K562 (cell line): ENCODE measurements at regions not wholly inside any gene's neighbourhood (a gene's known extent, or its start where the extent isn't known, plus 50 kb on each side); places are given as distances from the start of the nearest gene placed in this dataset.

Experiments
- ATAC-seq: fragments of 200-7000 bp; cut with Tn5 transposase; 3 replicates; pipeline ENCODE4 v1.9.1; 2020; ENCODE audit warnings: moderate library complexity
- BruUV-seq: library from RNA; stranded (reverse); fragments of 400-500 nt; replicated peaks from 2 replicates; lab custom pipeline; 2021; lab: Mats Ljungman, UMichigan
- CTCF ChIA-PET: fragments of 300-600 bp; formaldehyde crosslinking; extraction: SDS; loops from one replicate; lab custom pipeline; 2021; ENCODE audit warnings: low intra/inter-chr PET ratio; lab: Yijun Ruan, JAX
- POLR2A ChIA-PET: fragments of 300-600, 350-650 bp; sonication (Branson Sonifier 250); formaldehyde crosslinking; extraction: SDS; loops from one replicate; lab custom pipeline; 2021; ENCODE audit warnings: antibody characterized with exemption, inconsistent platforms; lab: Yijun Ruan, JAX
- DNase-seq, 4 experiments: peaks; one replicate each; pipeline versions ENCODE4 v3.0.0 to v3.0.0-alpha.2; 2011 to 2018; ENCODE audit warnings: low spot score in 3 of 4, mixed read lengths in 3 of 4; ENCODE audit errors: extremely low read depth in 1 of 4
- FAIRE-seq: peaks from 2 replicates; lab custom pipeline; 2011; peaks lifted over from hg19 to GRCh38; lab: Jason Lieb, UNC
- H2AFZ ChIP-seq: 2 replicates; pipeline ENCODE4 v1.6.0; 2011; ENCODE audit warnings: low read depth, low read length, control low read depth, inconsistent platforms
- H3K27ac ChIP-seq: fragments of 200-600 bp; 3 replicates; pipeline ENCODE4 v1.8.0; 2011; ENCODE audit warnings: low read depth, mild to moderate bottlenecking, control low read depth, inconsistent platforms, low read length, moderate library complexity, mixed read lengths; ENCODE audit errors: extremely low read depth
- H3K27me3 ChIP-seq, 2 experiments: fragments of 300-600 bp in 1 of 2; 2 replicates in 1 of 2; 3 replicates in 1 of 2; pipeline versions ENCODE4 v1.6.0 to v1.8.0; 2011; ENCODE audit warnings: inconsistent platforms in 2 of 2, low read length in 2 of 2, mild to moderate bottlenecking in 1 of 2, mixed read lengths in 1 of 2, moderate library complexity in 1 of 2; ENCODE audit not compliant: control insufficient read depth in 2 of 2, insufficient read depth in 2 of 2
- H3K36me3 ChIP-seq: fragments of 300-600 bp; 3 replicates; pipeline ENCODE4 v1.8.0; 2011; ENCODE audit warnings: mild to moderate bottlenecking, low read length, inconsistent platforms; ENCODE audit not compliant: control insufficient read depth, insufficient read depth
- H3K4me1 ChIP-seq, 2 experiments: fragments of 200-600 bp in 1 of 2; replicated peaks in 1 of 2; 2 replicates in 1 of 2; 3 replicates in 1 of 2; pipeline versions ENCODE4 v1.5.1 to v1.8.0; 2011; ENCODE audit warnings: inconsistent platforms in 2 of 2, low read length in 2 of 2, mild to moderate bottlenecking in 1 of 2, mixed read lengths in 1 of 2, moderate library complexity in 1 of 2; ENCODE audit not compliant: control insufficient read depth in 2 of 2, insufficient read depth in 2 of 2
- H3K4me2 ChIP-seq: 2 replicates; pipeline ENCODE4 v1.6.1; 2011; ENCODE audit warnings: low read length, control low read depth, inconsistent platforms, mixed read lengths; ENCODE audit not compliant: insufficient read depth
- H3K4me3 ChIP-seq: fragments of 200-600 bp; sonication (generic), shearing (Covaris generic); 2 replicates; pipeline ENCODE4 v1.5.1; 2016; ENCODE audit warnings: control low read depth, inconsistent platforms
- H3K79me2 ChIP-seq: fragments of 200-600 bp; 3 replicates; pipeline ENCODE4 v1.8.0; 2011; ENCODE audit warnings: low read length, inconsistent platforms; ENCODE audit not compliant: control insufficient read depth, insufficient read depth
- H3K9ac ChIP-seq, 2 experiments: 2 replicates each; pipeline versions ENCODE4 v1.6.0 to v1.6.1; 2011; ENCODE audit warnings: low read depth in 2 of 2, low read length in 2 of 2, control low read depth in 1 of 2, inconsistent platforms in 1 of 2, mild to moderate bottlenecking in 1 of 2, mixed read lengths in 1 of 2; ENCODE audit not compliant: insufficient read depth in 1 of 2
- H3K9me1 ChIP-seq: one replicate; pipeline ENCODE4 v1.6.0; 2011; ENCODE audit warnings: inconsistent platforms, mild to moderate bottlenecking, low read length, moderate library complexity; ENCODE audit not compliant: control insufficient read depth, insufficient read depth
- H3K9me3 ChIP-seq: replicated peaks from 2 replicates; pipeline ENCODE4 v1.5.1; 2011; ENCODE audit warnings: low read depth, low read length, inconsistent platforms; ENCODE audit not compliant: control insufficient read depth, insufficient read depth
- H4K20me1 ChIP-seq: replicated peaks from 2 replicates; pipeline ENCODE4 v1.6.1; 2011; ENCODE audit warnings: low read length, inconsistent platforms, mixed read lengths; ENCODE audit not compliant: control insufficient read depth, insufficient read depth
- ESRRA ChIP-seq: fragments of 450-650 bp; IDR thresholded peaks from 2 replicates; pipeline ENCODE4 v1.6.1; 2014; ENCODE audit warnings: low read depth, mild to moderate bottlenecking, moderate library complexity, borderline replicate concordance
- MCM5 ChIP-seq: fragments of 450-650 bp; IDR thresholded peaks from 2 replicates; pipeline ENCODE4 v1.6.1; 2016; ENCODE audit warnings: low read depth
- NUFIP1 ChIP-seq: fragments of 450-650 bp; IDR thresholded peaks from 2 replicates; pipeline ENCODE4 v1.6.1; 2018; ENCODE audit not compliant: partially characterized antibody
- SMAD4 ChIP-seq: fragments of 250-450 bp; sonication (Bioruptor Pico); conservative IDR thresholded peaks from 2 replicates; pipeline ENCODE4 v1.8.0; 2021; ENCODE audit warnings: inconsistent platforms, mild to moderate bottlenecking, moderate library complexity
- SMC3 ChIP-seq: conservative IDR thresholded peaks from 2 replicates; pipeline ENCODE4 v1.6.1; 2011; ENCODE audit warnings: low read depth, low read length, improper control_type of control experiment; ENCODE audit not compliant: insufficient read depth
- STAT5A ChIP-seq: IDR thresholded peaks from 2 replicates; pipeline ENCODE4 v1.6.1; 2012; ENCODE audit warnings: low read length, inconsistent platforms, borderline replicate concordance
- TAL1 ChIP-seq: fragments of 450-650 bp; IDR thresholded peaks from 2 replicates; pipeline ENCODE4 v1.6.1; 2016; ENCODE audit warnings: mild to moderate bottlenecking
- TEAD1 ChIP-seq, 2 experiments: fragments of 450-650 bp in 1 of 2; sonication (generic) in 1 of 2; formaldehyde crosslinking; IDR thresholded peaks; 2 replicates each; pipeline versions ENCODE4 v1.4.0 to v1.8.0; 2020 to 2022; ENCODE audit warnings: mild to moderate bottlenecking in 2 of 2, missing genetic modification reagents in 1 of 2
- ZHX1 ChIP-seq: fragments of 150-350 bp; conservative IDR thresholded peaks from 2 replicates; pipeline ENCODE4 v1.6.1; 2014; ENCODE audit warnings: low read length
- ZNF146 ChIP-seq: IDR thresholded peaks from one replicate; pipeline ENCODE4 v1.6.1; 2018; ENCODE audit warnings: missing compliant biosample characterization; ENCODE audit not compliant: unreplicated experiment
- ZNF347 ChIP-seq: fragments of 450-650 bp; formaldehyde crosslinking; IDR thresholded peaks from 2 replicates; pipeline ENCODE4 v1.4.0; 2020; ENCODE audit warnings: low read depth, mild to moderate bottlenecking, moderate library complexity
- ZNF77 ChIP-seq: fragments of 250-450 bp; sonication (Bioruptor Pico); IDR thresholded peaks from 2 replicates; pipeline ENCODE4 v1.5.0; 2020
- WGBS: fragments of 100-300 bp; shearing (Covaris generic); methylation state at CpG from one replicate; pipeline ENCODE4 v1.1.6; 2016; ENCODE audit warnings: low coverage, mixed read lengths; ENCODE audit not compliant: insufficient coverage; ENCODE audit errors: missing lambda C conversion rate; 5-methylcytosine and 5-hydroxymethylcytosine counted together
- in situ Hi-C: fragments of 300-500 bp; cut with MboI; formaldehyde crosslinking; loops from 4 replicates; pipeline ENCODE4 v1.15.0; 2018; ENCODE audit warnings: inconsistent platforms, mixed read lengths
- intact Hi-C: fragments of 100-400 bp; cut with micrococcal nuclease; formaldehyde crosslinking; loops from 2 replicates; pipeline ENCODE4 v1.14.2; 2022
- TF ChIP-seq, protein P1 (sequence below): fragments of 450-650 bp; IDR thresholded peaks from 2 replicates; pipeline ENCODE4 v1.6.1; 2018; ENCODE audit not compliant: partially characterized antibody
- TF ChIP-seq, protein P2 (sequence below), 2 experiments: fragments of 150-350 bp in 1 of 2; IDR thresholded peaks; 2 replicates each; pipeline ENCODE4 v1.6.1; 2012 to 2016; ENCODE audit warnings: low read depth in 2 of 2, low read length in 2 of 2, mild to moderate bottlenecking in 1 of 2, moderate library complexity in 1 of 2

DNA sequence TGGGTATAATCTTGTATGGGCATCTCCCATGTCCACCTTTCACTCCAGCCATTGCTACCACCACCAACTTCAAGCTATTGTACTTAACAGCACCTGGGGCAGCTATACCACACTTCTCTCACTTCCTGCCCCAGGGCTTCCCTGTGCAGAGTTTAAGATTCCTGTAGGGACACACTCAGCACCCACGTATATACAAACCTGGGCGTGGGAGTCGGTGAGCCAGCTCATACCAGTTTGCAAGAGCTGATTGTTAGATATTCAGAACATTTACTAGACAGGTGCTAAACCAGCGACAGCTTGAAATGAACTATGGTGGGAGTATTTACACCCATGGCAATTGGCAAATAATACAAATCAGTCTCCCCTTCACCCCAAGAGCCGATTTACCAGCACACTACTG is 114.8 kb upstream of the CSF3R start:
- peaks cover 4 to 23% of the 10 kb centered on the region in 2 experiments; a peak in 2 of 5 replicates for H3K27me3 ChIP-seq
- CTCF ChIA-PET: no interaction called here
- in situ Hi-C loops: no loop called here
- TF ChIP-seq SMAD4 (CRISPR knock-in tag) (no peak), ZNF146 (CRISPR knock-in tag) (no peak), TEAD1 (CRISPR knock-in tag; IDR thresholded peaks at IDR 0.05) (no peak), NUFIP1 (no peak), ESRRA (no peak), ZHX1 (no peak), STAT5A (no peak), ZNF77 (CRISPR knock-in tag) (no peak), SMC3 (no peak), ZNF347 (CRISPR knock-in tag) (no peak), TAL1 (no peak), MCM5 (no peak)
- TF ChIP-seq, protein P1, sequence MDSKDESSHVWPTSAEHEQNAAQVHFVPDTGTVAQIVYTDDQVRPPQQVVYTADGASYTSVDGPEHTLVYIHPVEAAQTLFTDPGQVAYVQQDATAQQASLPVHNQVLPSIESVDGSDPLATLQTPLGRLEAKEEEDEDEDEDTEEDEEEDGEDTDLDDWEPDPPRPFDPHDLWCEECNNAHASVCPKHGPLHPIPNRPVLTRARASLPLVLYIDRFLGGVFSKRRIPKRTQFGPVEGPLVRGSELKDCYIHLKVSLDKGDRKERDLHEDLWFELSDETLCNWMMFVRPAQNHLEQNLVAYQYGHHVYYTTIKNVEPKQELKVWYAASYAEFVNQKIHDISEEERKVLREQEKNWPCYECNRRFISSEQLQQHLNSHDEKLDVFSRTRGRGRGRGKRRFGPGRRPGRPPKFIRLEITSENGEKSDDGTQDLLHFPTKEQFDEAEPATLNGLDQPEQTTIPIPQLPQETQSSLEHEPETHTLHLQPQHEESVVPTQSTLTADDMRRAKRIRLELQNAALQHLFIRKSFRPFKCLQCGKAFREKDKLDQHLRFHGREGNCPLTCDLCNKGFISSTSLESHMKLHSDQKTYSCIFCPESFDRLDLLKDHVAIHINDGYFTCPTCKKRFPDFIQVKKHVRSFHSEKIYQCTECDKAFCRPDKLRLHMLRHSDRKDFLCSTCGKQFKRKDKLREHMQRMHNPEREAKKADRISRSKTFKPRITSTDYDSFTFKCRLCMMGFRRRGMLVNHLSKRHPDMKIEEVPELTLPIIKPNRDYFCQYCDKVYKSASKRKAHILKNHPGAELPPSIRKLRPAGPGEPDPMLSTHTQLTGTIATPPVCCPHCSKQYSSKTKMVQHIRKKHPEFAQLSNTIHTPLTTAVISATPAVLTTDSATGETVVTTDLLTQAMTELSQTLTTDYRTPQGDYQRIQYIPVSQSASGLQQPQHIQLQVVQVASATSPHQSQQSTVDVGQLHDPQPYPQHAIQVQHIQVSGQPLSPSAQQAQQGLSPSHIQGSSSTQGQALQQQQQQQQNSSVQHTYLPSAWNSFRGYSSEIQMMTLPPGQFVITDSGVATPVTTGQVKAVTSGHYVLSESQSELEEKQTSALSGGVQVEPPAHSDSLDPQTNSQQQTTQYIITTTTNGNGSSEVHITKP: no peak
- TF ChIP-seq, protein P2, sequence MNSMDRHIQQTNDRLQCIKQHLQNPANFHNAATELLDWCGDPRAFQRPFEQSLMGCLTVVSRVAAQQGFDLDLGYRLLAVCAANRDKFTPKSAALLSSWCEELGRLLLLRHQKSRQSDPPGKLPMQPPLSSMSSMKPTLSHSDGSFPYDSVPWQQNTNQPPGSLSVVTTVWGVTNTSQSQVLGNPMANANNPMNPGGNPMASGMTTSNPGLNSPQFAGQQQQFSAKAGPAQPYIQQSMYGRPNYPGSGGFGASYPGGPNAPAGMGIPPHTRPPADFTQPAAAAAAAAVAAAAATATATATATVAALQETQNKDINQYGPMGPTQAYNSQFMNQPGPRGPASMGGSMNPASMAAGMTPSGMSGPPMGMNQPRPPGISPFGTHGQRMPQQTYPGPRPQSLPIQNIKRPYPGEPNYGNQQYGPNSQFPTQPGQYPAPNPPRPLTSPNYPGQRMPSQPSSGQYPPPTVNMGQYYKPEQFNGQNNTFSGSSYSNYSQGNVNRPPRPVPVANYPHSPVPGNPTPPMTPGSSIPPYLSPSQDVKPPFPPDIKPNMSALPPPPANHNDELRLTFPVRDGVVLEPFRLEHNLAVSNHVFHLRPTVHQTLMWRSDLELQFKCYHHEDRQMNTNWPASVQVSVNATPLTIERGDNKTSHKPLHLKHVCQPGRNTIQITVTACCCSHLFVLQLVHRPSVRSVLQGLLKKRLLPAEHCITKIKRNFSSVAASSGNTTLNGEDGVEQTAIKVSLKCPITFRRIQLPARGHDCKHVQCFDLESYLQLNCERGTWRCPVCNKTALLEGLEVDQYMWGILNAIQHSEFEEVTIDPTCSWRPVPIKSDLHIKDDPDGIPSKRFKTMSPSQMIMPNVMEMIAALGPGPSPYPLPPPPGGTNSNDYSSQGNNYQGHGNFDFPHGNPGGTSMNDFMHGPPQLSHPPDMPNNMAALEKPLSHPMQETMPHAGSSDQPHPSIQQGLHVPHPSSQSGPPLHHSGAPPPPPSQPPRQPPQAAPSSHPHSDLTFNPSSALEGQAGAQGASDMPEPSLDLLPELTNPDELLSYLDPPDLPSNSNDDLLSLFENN (IDR thresholded peaks at IDR 0.05; ENCODE audit: low read depth in 2 of 2, low read length in 2 of 2): no peak

More for the DNA sequence above, 114.8 kb upstream of the CSF3R start:
- Histone ChIP-seq H4K20me1 (0 out of 2 replicates have a peak, but pooled peaks cover 4% of the 10 kb centered on the region), H3K9me3 (no peaks in the 10 kb centered on the region), H3K79me2 (no peaks in the 10 kb centered on the region), H3K9ac (no peak overlapping the region), H3K4me2 (no peak overlapping the region), H3K27ac (no peak overlapping the region), H3K36me3 (no peaks in the 10 kb centered on the region), H3K9me1 (no peaks in the 10 kb centered on the region), H3K4me1 (no peaks in the 10 kb centered on the region), H3K4me3 (no peak overlapping the region), H2AFZ (no peak overlapping the region)
- 1% methylated on average over 5 of the region's 5 CpGs for WGBS
- FAIRE-seq (no peak), ATAC-seq (no peak), DNase-seq (no peak)
- intact Hi-C loops: no loop called here
- BruUV-seq: no TSS peak
- POLR2A ChIA-PET: interaction anchor here (1.4 kb wide), 1 partner anchor 12 kb away, joined by 3 read pairs; no protein-coding TSS in a partner anchor
